ENCODE measurements at regions not wholly inside any gene's neighbourhood (a gene's known extent, or its start where the extent isn't known, plus 50 kb on each side); places are given as distances from the start of the nearest gene placed in this dataset.

GRCh38 chr4:81574991-81575390, 103.3 kb upstream of the RASGEF1B start:
- TF ChIP-seq EZH2 (IDR thresholded peaks at IDR 0.05; ENCODE audit: borderline replicate concordance, insufficient read depth, low read depth, low read length, poor library complexity, severe bottlenecking) (no peak), CTCF (IDR thresholded peaks at IDR 0.05) (no peak)
